ENCODE measurements at regions not wholly inside any gene's neighbourhood (a gene's known extent, or its start where the extent isn't known, plus 50 kb on each side); places are given as distances from the start of the nearest gene placed in this dataset.
"Not testable (repeated sequence)": the region's sequence is repeated elsewhere in the genome, so short reads cannot be mapped to it uniquely, and the experiment has no call there.

DNA sequence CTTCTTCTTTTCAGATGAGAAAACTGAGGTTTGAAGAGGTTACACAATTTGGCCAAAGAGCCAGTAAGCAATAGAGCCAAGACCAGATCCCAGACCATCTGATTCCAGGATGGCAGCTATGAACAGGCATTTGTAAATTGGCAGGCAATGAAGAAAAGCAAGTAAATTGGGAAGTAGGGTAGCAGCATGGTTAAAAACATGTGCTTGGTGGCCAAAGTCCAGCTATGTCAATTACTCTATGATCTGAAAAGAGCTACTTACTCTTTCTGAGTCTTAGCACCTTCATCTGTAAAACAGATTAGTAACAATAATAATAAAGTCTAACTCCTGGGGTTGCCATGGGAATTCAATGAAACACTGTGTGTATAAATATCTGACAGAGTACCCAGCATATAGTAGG is 60.2 kb upstream of the MDM1 start:
- Histone ChIP-seq H3K4me2 (ENCODE audit: low read length) (no peak overlapping the region), H2AFZ (ENCODE audit: low read length) (no peak overlapping the region), H3K27ac (ENCODE audit: low read depth, low read length, poor library complexity, severe bottlenecking) (no peak overlapping the region), H3K9me2 (ENCODE audit: low read depth, low read length) (no peaks in the 10 kb centered on the region), H3K27me3 (ENCODE audit: insufficient read depth, low read length) (no peaks in the 10 kb centered on the region; the same call in 1 of the 2 replicates), H3K4me1 (ENCODE audit: insufficient read depth, low read length, severe bottlenecking) (no peaks in the 10 kb centered on the region), H3K9ac (ENCODE audit: low read length) (no peak overlapping the region), H3K9me3 (ENCODE audit: low read length) (peaks cover 4% of the 10 kb centered on the region; the same call in 1 of the 2 replicates), H3K79me2 (ENCODE audit: insufficient read depth, low read length) (no peaks in the 10 kb centered on the region), H3F3A (ENCODE audit: insufficient read depth, low read length) (no peaks in the 10 kb centered on the region), H4K20me1 (ENCODE audit: insufficient read depth, low read length) (no peaks in the 10 kb centered on the region), H3K36me3 (ENCODE audit: insufficient read depth, low read length) (no peaks in the 10 kb centered on the region), H3K4me3 (ENCODE audit: low read depth, low read length, poor library complexity, severe bottlenecking) (no peak overlapping the region)
- TF ChIP-seq, protein P1, sequence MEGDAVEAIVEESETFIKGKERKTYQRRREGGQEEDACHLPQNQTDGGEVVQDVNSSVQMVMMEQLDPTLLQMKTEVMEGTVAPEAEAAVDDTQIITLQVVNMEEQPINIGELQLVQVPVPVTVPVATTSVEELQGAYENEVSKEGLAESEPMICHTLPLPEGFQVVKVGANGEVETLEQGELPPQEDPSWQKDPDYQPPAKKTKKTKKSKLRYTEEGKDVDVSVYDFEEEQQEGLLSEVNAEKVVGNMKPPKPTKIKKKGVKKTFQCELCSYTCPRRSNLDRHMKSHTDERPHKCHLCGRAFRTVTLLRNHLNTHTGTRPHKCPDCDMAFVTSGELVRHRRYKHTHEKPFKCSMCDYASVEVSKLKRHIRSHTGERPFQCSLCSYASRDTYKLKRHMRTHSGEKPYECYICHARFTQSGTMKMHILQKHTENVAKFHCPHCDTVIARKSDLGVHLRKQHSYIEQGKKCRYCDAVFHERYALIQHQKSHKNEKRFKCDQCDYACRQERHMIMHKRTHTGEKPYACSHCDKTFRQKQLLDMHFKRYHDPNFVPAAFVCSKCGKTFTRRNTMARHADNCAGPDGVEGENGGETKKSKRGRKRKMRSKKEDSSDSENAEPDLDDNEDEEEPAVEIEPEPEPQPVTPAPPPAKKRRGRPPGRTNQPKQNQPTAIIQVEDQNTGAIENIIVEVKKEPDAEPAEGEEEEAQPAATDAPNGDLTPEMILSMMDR (IDR thresholded peaks at IDR 0.05; ENCODE audit: low read length): no peak
- TF ChIP-seq EZH2 (IDR thresholded peaks at IDR 0.05; ENCODE audit: borderline replicate concordance, low read length): no peak

DNA sequence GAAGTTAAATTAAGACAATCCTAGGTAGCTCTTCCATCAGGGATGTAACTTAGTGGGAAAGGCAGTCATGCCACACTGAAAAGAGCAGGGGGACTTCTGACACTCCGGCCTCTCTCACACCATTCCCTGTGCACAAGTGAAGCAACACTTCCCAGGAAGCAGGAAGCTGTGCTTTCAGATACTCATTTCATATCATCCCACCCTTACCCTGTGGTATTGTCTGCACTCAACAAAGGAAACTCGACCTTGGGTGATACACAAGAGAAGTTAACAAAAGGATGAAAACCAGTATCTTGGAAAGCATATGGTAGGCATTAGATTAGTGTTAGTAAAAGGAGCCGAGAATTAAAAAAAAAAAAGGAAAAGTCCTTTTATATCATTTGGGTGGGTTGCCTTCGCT is 61.3 kb upstream of the MDM1 start:
- H4K20me1 ChIP-seq (ENCODE audit: insufficient read depth, low read length): no peaks in the 10 kb centered on the region
- H3K36me3 ChIP-seq (ENCODE audit: insufficient read depth, low read length): no peaks in the 10 kb centered on the region
- no peak overlapping the region for H3K27ac ChIP-seq (ENCODE audit: low read depth, low read length, poor library complexity, severe bottlenecking)
- no peak overlapping the region for H2AFZ ChIP-seq (ENCODE audit: low read length)
- no peak overlapping the region for H3K9ac ChIP-seq (ENCODE audit: low read length)
- H3K9me2 ChIP-seq (ENCODE audit: low read depth, low read length): no peaks in the 10 kb centered on the region
- no peaks in the 10 kb centered on the region for H3K4me1 ChIP-seq (ENCODE audit: insufficient read depth, low read length, severe bottlenecking)
- no peaks in the 10 kb centered on the region for H3K79me2 ChIP-seq (ENCODE audit: insufficient read depth, low read length)
- no peaks in the 10 kb centered on the region for H3F3A ChIP-seq (ENCODE audit: insufficient read depth, low read length)
- H3K9me3 ChIP-seq (ENCODE audit: low read length): peaks cover 4% of the 10 kb centered on the region; the same call in 1 of the 2 replicates
- H3K4me2 ChIP-seq (ENCODE audit: low read length): no peak overlapping the region
- TF ChIP-seq EZH2 (IDR thresholded peaks at IDR 0.05; ENCODE audit: borderline replicate concordance, low read length): no peak
- no peak overlapping the region for H3K4me3 ChIP-seq (ENCODE audit: low read depth, low read length, poor library complexity, severe bottlenecking)
- H3K27me3 ChIP-seq (ENCODE audit: insufficient read depth, low read length): no peaks in the 10 kb centered on the region; the same call in 1 of the 2 replicates

DNA sequence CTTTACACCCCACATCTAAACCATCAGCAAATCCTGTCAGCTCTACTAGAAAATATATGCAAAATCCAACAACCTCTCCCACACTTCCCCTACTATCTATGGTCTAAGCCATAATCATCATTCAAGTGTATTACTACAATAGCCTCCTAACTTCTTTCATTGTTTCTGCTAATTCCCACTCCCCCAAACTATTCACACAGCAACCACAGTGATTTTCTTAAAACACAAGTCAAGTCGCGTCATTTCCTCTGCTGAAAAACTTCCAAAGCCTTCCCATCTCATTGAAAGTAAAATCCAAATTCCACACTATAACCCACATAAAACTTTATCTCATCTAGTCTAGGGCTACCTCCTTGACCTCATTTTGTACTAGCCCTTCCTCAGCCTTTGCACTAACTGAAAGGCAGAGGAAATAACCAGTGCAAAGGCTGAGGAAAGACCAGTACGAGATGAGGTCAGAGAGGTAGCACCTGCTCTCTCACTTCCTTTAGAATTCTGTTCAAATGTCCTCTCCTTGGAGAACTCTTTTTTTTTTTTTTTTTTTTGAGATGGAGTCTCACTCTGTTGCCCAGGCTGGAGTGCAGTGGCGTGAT is 65.5 kb upstream of the MDM1 start:
- Histone ChIP-seq H4K20me1 (ENCODE audit: insufficient read depth, low read length) (no peaks in the 10 kb centered on the region), H3K9ac (ENCODE audit: low read length) (no peak overlapping the region), H3K9me3 (ENCODE audit: low read length) (no peaks in the 10 kb centered on the region), H3K4me1 (ENCODE audit: insufficient read depth, low read length, severe bottlenecking) (no peaks in the 10 kb centered on the region), H3K4me2 (ENCODE audit: low read length) (no peak overlapping the region), H3F3A (ENCODE audit: insufficient read depth, low read length) (no peaks in the 10 kb centered on the region), H3K27me3 (ENCODE audit: insufficient read depth, low read length) (no peaks in the 10 kb centered on the region), H3K9me2 (ENCODE audit: low read depth, low read length) (no peaks in the 10 kb centered on the region), H2AFZ (ENCODE audit: low read length) (no peak overlapping the region), H3K27ac (ENCODE audit: low read depth, low read length, poor library complexity, severe bottlenecking) (no peak overlapping the region), H3K36me3 (ENCODE audit: insufficient read depth, low read length) (no peaks in the 10 kb centered on the region), H3K79me2 (ENCODE audit: insufficient read depth, low read length) (no peaks in the 10 kb centered on the region), H3K4me3 (ENCODE audit: low read depth, low read length, poor library complexity, severe bottlenecking) (no peak overlapping the region)
- no peak for TF ChIP-seq EZH2 (IDR thresholded peaks at IDR 0.05; ENCODE audit: borderline replicate concordance, low read length)
- TF ChIP-seq, protein P1 (IDR thresholded peaks at IDR 0.05; ENCODE audit: low read length): no peak

DNA sequence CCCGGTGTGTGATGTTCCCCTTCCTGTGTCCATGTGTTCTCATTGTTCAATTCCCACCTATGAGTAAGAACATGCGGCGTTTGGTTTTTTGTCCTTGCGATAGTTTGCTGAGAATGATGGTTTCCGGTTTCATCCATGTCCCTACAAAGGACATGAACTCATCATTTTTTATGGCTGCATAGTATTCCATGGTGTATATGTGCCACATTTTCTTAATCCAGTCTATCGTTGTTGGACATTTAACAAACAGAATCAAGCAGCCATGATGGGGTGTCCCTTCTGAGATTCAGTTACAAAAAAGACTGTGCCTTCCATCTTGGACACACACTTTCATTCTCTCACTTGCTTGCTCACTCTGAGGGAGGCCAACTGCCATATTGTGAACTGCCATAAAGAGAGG is 66.5 kb upstream of the MDM1 start:
- H3K79me2 ChIP-seq (ENCODE audit: insufficient read depth, low read length); H3K27ac ChIP-seq (ENCODE audit: low read depth, low read length, poor library complexity, severe bottlenecking); H3K9me2 ChIP-seq (ENCODE audit: low read depth, low read length); H3K9ac ChIP-seq (ENCODE audit: low read length); H2AFZ ChIP-seq (ENCODE audit: low read length); H3K36me3 ChIP-seq (ENCODE audit: insufficient read depth, low read length); H3K4me3 ChIP-seq (ENCODE audit: low read depth, low read length, poor library complexity, severe bottlenecking); H3K27me3 ChIP-seq (ENCODE audit: insufficient read depth, low read length); H4K20me1 ChIP-seq (ENCODE audit: insufficient read depth, low read length); H3F3A ChIP-seq (ENCODE audit: insufficient read depth, low read length); H3K4me2 ChIP-seq (ENCODE audit: low read length); H3K4me1 ChIP-seq (ENCODE audit: insufficient read depth, low read length, severe bottlenecking); H3K9me3 ChIP-seq (ENCODE audit: low read length): not testable (repeated sequence)
